Cardiac muscle cell (in vitro differentiated cells and primary cell): ENCODE measurements at regions not wholly inside any gene's neighbourhood (a gene's known extent, or its start where the extent isn't known, plus 50 kb on each side); places are given as distances from the start of the nearest gene placed in this dataset.

Experiments
- DNase-seq, 2 donors: peaks; one replicate each; pipeline versions ENCODE4 v3.0.0 to v3.0.0-alpha.2; 2010 to 2017; ENCODE audit warnings: low read depth in 1 of 2, low spot score in 1 of 2
- H3K27ac ChIP-seq: fragments of 200-600 bp; sonication (generic); 2 replicates; pipeline ENCODE4 v1.5.1; 2016
- H3K27me3 ChIP-seq: fragments of 200-600 bp; sonication (generic); 2 replicates; pipeline ENCODE4 v1.6.0; 2016; ENCODE audit warnings: control low read depth
- H3K36me3 ChIP-seq: fragments of 200-600 bp; sonication (generic); 2 replicates; pipeline ENCODE4 v1.5.1; 2016; ENCODE audit warnings: control low read depth
- H3K4me1 ChIP-seq: fragments of 200-600 bp; sonication (generic); 2 replicates; pipeline ENCODE4 v1.8.1; 2017; ENCODE audit warnings: low read depth, mild to moderate bottlenecking, mixed run types
- H3K4me3 ChIP-seq: fragments of 200-600 bp; sonication (generic); 2 replicates; pipeline ENCODE4 v1.5.1; 2016; ENCODE audit warnings: mild to moderate bottlenecking
- H3K9me3 ChIP-seq: fragments of 200-600 bp; sonication (generic); 2 replicates; pipeline ENCODE4 v1.5.1; 2017; ENCODE audit warnings: low read depth, mild to moderate bottlenecking, control low read depth
- TF ChIP-seq, protein P1 (sequence below): IDR thresholded peaks from 2 replicates; pipeline ENCODE4 v1.5.1; 2012; ENCODE audit warnings: low read depth, mild to moderate bottlenecking, low read length

DNA sequence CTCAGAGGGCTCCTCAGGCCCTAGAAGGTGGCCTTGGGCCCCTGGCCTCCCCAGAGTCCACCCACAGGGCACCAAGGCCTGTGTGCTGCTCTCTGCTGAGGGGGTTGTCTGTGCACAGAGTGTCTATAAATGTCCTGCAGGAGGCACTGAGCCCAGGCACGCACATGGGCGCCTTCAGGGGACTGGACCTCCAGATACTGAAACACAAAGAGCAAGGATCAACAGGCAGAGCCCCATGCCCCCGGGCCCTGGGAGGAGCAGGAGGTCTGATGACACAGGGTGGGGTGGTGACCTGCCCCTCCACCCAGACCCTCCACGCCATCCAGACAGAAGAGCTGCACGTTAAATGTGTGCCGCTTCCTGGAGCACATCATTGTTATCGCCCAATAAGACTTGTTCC is 64.6 kb upstream of the SIMC1 start:
- H3K4me3 ChIP-seq, result no peak overlapping the region
- H3K9me3 ChIP-seq, result no peaks in the 10 kb centered on the region
- TF ChIP-seq, protein P1, sequence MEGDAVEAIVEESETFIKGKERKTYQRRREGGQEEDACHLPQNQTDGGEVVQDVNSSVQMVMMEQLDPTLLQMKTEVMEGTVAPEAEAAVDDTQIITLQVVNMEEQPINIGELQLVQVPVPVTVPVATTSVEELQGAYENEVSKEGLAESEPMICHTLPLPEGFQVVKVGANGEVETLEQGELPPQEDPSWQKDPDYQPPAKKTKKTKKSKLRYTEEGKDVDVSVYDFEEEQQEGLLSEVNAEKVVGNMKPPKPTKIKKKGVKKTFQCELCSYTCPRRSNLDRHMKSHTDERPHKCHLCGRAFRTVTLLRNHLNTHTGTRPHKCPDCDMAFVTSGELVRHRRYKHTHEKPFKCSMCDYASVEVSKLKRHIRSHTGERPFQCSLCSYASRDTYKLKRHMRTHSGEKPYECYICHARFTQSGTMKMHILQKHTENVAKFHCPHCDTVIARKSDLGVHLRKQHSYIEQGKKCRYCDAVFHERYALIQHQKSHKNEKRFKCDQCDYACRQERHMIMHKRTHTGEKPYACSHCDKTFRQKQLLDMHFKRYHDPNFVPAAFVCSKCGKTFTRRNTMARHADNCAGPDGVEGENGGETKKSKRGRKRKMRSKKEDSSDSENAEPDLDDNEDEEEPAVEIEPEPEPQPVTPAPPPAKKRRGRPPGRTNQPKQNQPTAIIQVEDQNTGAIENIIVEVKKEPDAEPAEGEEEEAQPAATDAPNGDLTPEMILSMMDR, result no peak
- no peaks in the 10 kb centered on the region for H3K27me3 ChIP-seq
- H3K36me3 ChIP-seq, result no peaks in the 10 kb centered on the region
- no peak overlapping the region for H3K27ac ChIP-seq
- no peaks in the 10 kb centered on the region for H3K4me1 ChIP-seq
- no peak for DNase-seq

DNA sequence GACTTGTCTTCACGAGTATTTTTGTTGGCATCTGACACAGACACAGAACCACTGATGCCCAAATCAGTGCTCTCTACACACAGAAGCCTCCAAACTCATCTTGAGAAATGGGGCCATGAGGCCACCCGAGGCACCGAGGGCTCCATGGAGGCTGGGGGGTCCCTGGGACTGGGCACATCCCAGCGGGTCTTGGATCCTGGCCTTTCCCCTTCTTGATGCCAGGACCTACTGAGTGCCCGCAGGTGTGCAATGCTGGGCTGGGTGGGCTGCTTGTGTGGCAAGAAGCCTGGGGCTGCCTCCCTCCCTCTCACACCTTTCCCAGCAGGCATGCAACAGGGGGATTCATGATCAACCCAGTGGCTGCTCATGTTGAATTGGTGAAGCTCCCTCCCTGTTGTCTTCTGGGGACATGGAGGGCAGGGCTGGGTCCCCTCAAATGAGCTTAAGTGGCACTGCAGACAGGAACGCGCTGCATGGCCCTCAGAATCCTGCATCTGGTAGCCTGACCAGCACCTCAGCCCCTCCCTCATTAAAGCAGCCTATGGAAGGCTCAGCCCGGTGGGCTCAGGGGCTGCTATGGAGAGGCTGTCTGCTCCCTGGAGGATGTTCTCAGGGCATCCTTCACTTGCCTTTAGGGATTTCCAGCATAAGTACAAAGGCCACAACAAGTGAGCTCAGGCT is 63.7 kb upstream of the SIMC1 start:
- no peaks in the 10 kb centered on the region for H3K4me1 ChIP-seq
- no peaks in the 10 kb centered on the region for H3K9me3 ChIP-seq
- no peak overlapping the region for H3K4me3 ChIP-seq
- H3K27ac ChIP-seq, result no peak overlapping the region
- no peaks in the 10 kb centered on the region for H3K36me3 ChIP-seq
- TF ChIP-seq, protein P1, result no peak
- DNase-seq, result no peak
- no peaks in the 10 kb centered on the region for H3K27me3 ChIP-seq

DNA sequence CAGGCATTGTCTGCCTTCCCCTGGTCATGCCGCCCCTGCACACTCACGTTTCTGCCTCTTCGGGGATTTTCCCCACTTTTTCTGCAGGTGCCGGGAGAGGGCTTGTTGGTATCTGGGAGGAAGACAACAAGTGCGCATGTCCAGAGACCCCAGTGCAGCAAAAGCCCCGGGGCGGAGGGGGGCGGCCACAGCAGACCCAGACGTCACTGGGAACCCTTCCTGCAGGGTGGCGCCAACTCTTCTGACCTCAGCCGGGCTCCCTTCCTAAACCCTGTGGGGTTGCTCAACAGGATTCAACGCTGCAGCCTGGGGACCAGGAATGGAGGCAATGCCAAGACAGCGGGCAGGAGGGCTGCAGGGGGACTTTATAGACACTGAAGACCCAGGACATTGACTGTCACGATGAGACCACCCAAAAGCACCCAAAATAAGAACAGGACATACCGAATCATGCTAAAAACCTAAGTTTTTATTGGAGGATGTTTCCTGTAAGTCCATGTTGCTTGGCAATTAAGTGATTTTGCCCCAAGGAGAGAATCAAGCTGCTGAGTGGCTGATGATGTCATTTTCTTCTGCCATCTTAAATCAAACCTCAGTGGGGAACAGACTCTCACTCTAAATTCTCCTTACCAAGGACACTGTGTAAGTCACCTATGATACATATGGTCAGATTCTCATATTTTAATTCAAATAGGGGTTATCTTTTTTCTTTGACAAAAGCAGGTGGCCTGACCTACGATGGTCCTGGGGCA is 62.9 kb upstream of the SIMC1 start:
- Histone ChIP-seq H3K36me3 (no peaks in the 10 kb centered on the region), H3K4me3 (no peak overlapping the region), H3K27ac (no peak overlapping the region), H3K9me3 (no peaks in the 10 kb centered on the region), H3K4me1 (no peaks in the 10 kb centered on the region), H3K27me3 (no peaks in the 10 kb centered on the region)
- TF ChIP-seq, protein P1, result no peak
- no peak for DNase-seq

DNA sequence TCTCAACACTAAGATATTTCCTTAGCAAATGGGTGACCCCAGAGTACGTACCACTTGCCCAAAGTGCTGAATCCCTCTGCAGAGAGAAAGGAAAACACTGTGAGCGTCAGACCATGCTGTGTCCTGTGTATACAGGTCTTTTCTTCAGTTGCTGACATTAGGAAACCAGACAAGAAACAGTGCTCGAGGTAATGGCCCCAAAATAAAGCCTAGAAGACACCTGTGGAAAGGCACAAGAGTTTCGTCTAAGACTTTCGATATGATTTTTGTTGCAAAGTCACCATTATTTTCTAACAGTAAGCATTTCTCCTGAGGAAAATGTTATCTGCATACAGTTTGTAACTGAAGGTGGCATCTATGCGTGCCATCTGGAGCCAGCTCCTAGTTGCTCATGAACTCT is 62.0 kb upstream of the SIMC1 start:
- H3K9me3 ChIP-seq, result no peaks in the 10 kb centered on the region
- no peaks in the 10 kb centered on the region for H3K36me3 ChIP-seq
- no peak overlapping the region for H3K4me3 ChIP-seq
- DNase-seq, result no peak
- H3K27me3 ChIP-seq, result no peaks in the 10 kb centered on the region
- no peaks in the 10 kb centered on the region for H3K4me1 ChIP-seq
- no peak overlapping the region for H3K27ac ChIP-seq
- TF ChIP-seq, protein P1, result no peak

DNA sequence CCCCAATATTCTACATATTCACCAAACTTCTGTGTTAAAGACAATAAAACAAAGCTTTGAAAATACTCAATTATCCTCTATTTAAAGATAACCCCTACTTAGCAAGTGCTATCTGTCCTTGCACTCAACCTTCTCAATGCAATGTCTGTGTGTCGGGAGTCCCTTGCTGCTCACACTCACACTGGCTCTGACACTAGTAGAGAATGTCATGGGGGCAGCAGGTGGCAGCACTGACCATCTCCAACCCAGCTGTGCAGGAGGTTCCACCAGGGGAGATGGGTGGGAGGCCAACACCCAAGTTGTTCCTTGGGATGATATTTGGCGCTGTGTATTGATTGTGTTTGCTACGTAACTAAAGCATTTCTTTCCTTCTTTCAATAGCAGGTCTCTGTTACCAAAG is 59.4 kb upstream of the SIMC1 start:
- no peak overlapping the region for H3K27ac ChIP-seq
- H3K4me1 ChIP-seq, result no peaks in the 10 kb centered on the region
- no peaks in the 10 kb centered on the region for H3K36me3 ChIP-seq
- TF ChIP-seq, protein P1, result no peak
- H3K27me3 ChIP-seq, result no peaks in the 10 kb centered on the region
- H3K9me3 ChIP-seq, result no peaks in the 10 kb centered on the region
- H3K4me3 ChIP-seq, result no peak overlapping the region
- no peak for DNase-seq
